B cell (primary cell): ENCODE measurements at regions not wholly inside any gene's neighbourhood (a gene's known extent, or its start where the extent isn't known, plus 50 kb on each side); places are given as distances from the start of the nearest gene placed in this dataset.

Experiments used
- ATAC-seq: fragments of 200-7000 bp; cut with Tn5 transposase; one replicate; pipeline ENCODE4 v1.10.0; 2021; ENCODE audit warnings: low read depth, mild to moderate bottlenecking, moderate number of reproducible peaks, moderate library complexity
- CTCF ChIA-PET: fragments of 350-600 bp; sonication (Branson Sonifier 250); formaldehyde crosslinking; loops from one replicate; lab custom pipeline; 2021; ENCODE audit warnings: antibody characterized with exemption, inconsistent platforms; lab: Charles Lee
- POLR2A ChIA-PET: fragments of 350-600 bp; sonication (Branson Sonifier 250); formaldehyde crosslinking; loops from one replicate; lab custom pipeline; 2021; ENCODE audit warnings: antibody characterized with exemption; lab: Charles Lee
- DNase-seq: peaks from one replicate; pipeline ENCODE4 v3.0.0; 2013
- H2AFZ ChIP-seq: 2 replicates; pipeline ENCODE4 v1.6.1; 2012; ENCODE audit warnings: mild to moderate bottlenecking, low read depth, low read length; ENCODE audit not compliant: insufficient read depth, poor library complexity, severe bottlenecking
- H3K27ac ChIP-seq, 2 donors: 1 replicate in 1 of 2; 2 replicates in 1 of 2; pipeline ENCODE4 v1.5.1; 2012 to 2013; ENCODE audit warnings: low read length in 2 of 2, mild to moderate bottlenecking in 2 of 2, moderate library complexity in 1 of 2
- H3K27me3 ChIP-seq, 4 experiments: fragments of 200-600 bp in 1 of 4; sonication (generic) in 1 of 4; replicated peaks in 1 of 4; 1 replicate in 2 of 4; 2 replicates in 2 of 4; pipeline versions ENCODE4 v1.6.1 to v1.7.0; 2013 to 2016; ENCODE audit warnings: low read length in 3 of 4, mild to moderate bottlenecking in 2 of 4, mixed read lengths in 1 of 4, moderate library complexity in 1 of 4; ENCODE audit not compliant: insufficient read depth in 4 of 4, control insufficient read depth in 3 of 4; ENCODE audit errors: control extremely low read depth in 1 of 4
- H3K36me3 ChIP-seq, 2 experiments: replicated peaks in 1 of 2; 1 replicate in 1 of 2; 2 replicates in 1 of 2; pipeline versions ENCODE4 v1.6.1 to v1.7.1; 2013; ENCODE audit warnings: low read length in 1 of 2; ENCODE audit not compliant: insufficient read depth in 2 of 2, control insufficient read depth in 1 of 2; ENCODE audit errors: control extremely low read depth in 1 of 2, extremely low read depth in 1 of 2
- H3K4me1 ChIP-seq, 2 donors: fragments of 200-600 bp in 1 of 2; sonication (generic) in 1 of 2; 1 replicate in 1 of 2; 2 replicates in 1 of 2; pipeline versions ENCODE4 v1.5.1 to v1.6.1; 2013 to 2017; ENCODE audit warnings: low read length in 2 of 2; ENCODE audit not compliant: control insufficient read depth in 2 of 2, insufficient read depth in 2 of 2
- H3K4me2 ChIP-seq: replicated peaks from 2 replicates; pipeline ENCODE3; 2012; ENCODE audit warnings: mild to moderate bottlenecking, low read depth, low read length; ENCODE audit not compliant: poor library complexity, severe bottlenecking
- H3K4me3 ChIP-seq, 5 experiments: fragments of 200-600 bp in 1 of 5; sonication (generic) in 1 of 5; 1 replicate in 3 of 5; 2 replicates in 2 of 5; pipeline versions ENCODE4 v1.5.1 to v1.7.0; 2011 to 2016; ENCODE audit warnings: low read length in 4 of 5, mild to moderate bottlenecking in 4 of 5, low read depth in 2 of 5, control low read depth in 1 of 5, moderate library complexity in 1 of 5; ENCODE audit not compliant: insufficient read depth in 1 of 5; ENCODE audit errors: control extremely low read depth in 1 of 5, extremely low read depth in 1 of 5
- H3K79me2 ChIP-seq: fragments of 200-600 bp; sonication (generic); one replicate; pipeline ENCODE4 v1.6.0; 2016; ENCODE audit warnings: low read length; ENCODE audit not compliant: control insufficient read depth, insufficient read depth
- H3K9ac ChIP-seq: fragments of 200-600 bp; sonication (generic); 2 replicates; pipeline ENCODE4 v1.6.1; 2017; ENCODE audit warnings: mild to moderate bottlenecking, low read length, moderate library complexity
- H3K9me3 ChIP-seq, 3 donors: one replicate each; pipeline versions ENCODE4 v1.6.1 to v1.7.1; 2013; ENCODE audit warnings: low read length in 2 of 3; ENCODE audit not compliant: control insufficient read depth in 2 of 3, insufficient read depth in 1 of 3; ENCODE audit errors: control extremely low read depth in 1 of 3
- H4K20me1 ChIP-seq: 2 replicates; pipeline ENCODE4 v1.6.0; 2012; ENCODE audit warnings: mild to moderate bottlenecking, low read length; ENCODE audit not compliant: insufficient read depth, control insufficient read depth, poor library complexity, severe bottlenecking
- H3K27ac Mint-ChIP-seq: one replicate; pipeline ENCODE4 v1.8.0; 2021; ENCODE audit warnings: mixed read lengths
- H3K27me3 Mint-ChIP-seq: one replicate; pipeline ENCODE4 v1.8.0; 2021; ENCODE audit warnings: mixed read lengths
- H3K4me1 Mint-ChIP-seq: one replicate; pipeline ENCODE4 v1.8.0; 2021; ENCODE audit warnings: mixed read lengths
- H3K4me3 Mint-ChIP-seq: one replicate; pipeline ENCODE4 v1.8.0; 2021; ENCODE audit warnings: mixed read lengths
- H3K9me3 Mint-ChIP-seq: one replicate; pipeline ENCODE4 v1.8.0; 2022; ENCODE audit warnings: mixed read lengths; ENCODE audit not compliant: insufficient read depth
- EZH2 ChIP-seq: IDR thresholded peaks from 2 replicates; pipeline ENCODE4 v1.6.1; 2012; ENCODE audit warnings: borderline replicate concordance, low read depth, mild to moderate bottlenecking, moderate library complexity, low read length; ENCODE audit not compliant: insufficient read depth, poor library complexity, severe bottlenecking
- WGBS: methylation state at CpG from one replicate; pipeline ENCODE4 v1.1.5; 2013; ENCODE audit warnings: missing lambda C conversion rate; ENCODE audit not compliant: insufficient coverage; 5-methylcytosine and 5-hydroxymethylcytosine counted together
- intact Hi-C: fragments of 100-400 bp; cut with micrococcal nuclease; formaldehyde crosslinking; loops from one replicate; pipeline ENCODE4 v1.10.0; 2022
- TF ChIP-seq, protein P1 (sequence below): fragments of 200-600 bp; IDR thresholded peaks from one replicate; pipeline ENCODE4 v1.8.0; 2022; ENCODE audit warnings: antibody characterized with exemption, mild to moderate bottlenecking

DNA sequence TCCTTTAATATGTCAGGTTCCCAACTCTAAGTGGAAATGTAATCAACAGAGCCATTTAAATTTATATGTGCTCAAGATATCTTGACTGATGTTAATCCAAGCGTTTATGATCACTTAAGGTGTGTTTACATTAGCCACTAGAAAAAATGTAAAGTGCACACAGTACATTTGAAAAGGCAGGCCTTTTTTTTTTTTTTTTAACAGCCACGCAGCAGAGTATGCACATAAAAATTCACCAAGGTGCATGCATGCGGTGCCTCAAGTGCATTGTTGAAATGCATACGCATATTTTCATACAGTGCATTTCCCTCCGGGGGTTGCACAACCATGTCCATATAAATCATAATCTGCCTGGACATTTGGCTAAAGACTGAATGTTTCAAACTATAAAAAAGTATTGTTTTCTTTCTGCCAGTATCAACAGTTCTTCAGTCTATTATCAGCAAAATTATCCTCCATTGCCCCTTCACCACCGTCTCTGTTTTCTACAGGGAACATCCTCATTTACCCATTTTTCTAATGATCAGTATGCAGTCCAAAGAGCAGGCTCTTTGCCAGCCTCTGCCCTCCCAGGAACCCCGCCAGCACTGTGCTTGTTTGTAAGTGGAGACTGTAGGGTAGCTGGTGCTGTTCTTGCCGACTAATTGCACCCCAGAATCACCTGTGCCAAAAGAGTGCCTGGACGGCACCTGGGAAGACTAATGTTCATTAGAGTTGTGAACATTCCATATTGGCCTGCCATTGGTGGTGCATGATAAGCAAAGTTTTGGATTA is 611.2 kb upstream of the CFAP20DC start:
- Histone ChIP-seq H2AFZ (no peak overlapping the region), H3K4me2 (no peak overlapping the region), H3K36me3 (no peaks in the 10 kb centered on the region), H3K9me3 (no peaks in the 10 kb centered on the region), H3K9ac (no peak overlapping the region), H3K27me3 (no peaks in the 10 kb centered on the region), H3K4me1 (no peaks in the 10 kb centered on the region), H3K27ac (no peak overlapping the region), H3K4me3 (no peak overlapping the region), H4K20me1 (no peaks in the 10 kb centered on the region), H3K79me2 (no peaks in the 10 kb centered on the region)
- DNase-seq (no peak), ATAC-seq (no peak)
- intact Hi-C loops, result no loop called here
- Mint-ChIP-seq H3K27me3 (peaks cover 8% of the 10 kb centered on the region), H3K27ac (no peak overlapping the region), H3K4me3 (no peak overlapping the region), H3K4me1 (no peaks in the 10 kb centered on the region), H3K9me3 (no peaks in the 10 kb centered on the region)
- TF ChIP-seq EZH2, result no peak
- TF ChIP-seq, protein P1, sequence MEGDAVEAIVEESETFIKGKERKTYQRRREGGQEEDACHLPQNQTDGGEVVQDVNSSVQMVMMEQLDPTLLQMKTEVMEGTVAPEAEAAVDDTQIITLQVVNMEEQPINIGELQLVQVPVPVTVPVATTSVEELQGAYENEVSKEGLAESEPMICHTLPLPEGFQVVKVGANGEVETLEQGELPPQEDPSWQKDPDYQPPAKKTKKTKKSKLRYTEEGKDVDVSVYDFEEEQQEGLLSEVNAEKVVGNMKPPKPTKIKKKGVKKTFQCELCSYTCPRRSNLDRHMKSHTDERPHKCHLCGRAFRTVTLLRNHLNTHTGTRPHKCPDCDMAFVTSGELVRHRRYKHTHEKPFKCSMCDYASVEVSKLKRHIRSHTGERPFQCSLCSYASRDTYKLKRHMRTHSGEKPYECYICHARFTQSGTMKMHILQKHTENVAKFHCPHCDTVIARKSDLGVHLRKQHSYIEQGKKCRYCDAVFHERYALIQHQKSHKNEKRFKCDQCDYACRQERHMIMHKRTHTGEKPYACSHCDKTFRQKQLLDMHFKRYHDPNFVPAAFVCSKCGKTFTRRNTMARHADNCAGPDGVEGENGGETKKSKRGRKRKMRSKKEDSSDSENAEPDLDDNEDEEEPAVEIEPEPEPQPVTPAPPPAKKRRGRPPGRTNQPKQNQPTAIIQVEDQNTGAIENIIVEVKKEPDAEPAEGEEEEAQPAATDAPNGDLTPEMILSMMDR, result no peak
- ChIA-PET POLR2A (no interaction called here), CTCF (no interaction called here)
- 100% methylated on average over 5 of the region's 9 CpGs for WGBS

DNA sequence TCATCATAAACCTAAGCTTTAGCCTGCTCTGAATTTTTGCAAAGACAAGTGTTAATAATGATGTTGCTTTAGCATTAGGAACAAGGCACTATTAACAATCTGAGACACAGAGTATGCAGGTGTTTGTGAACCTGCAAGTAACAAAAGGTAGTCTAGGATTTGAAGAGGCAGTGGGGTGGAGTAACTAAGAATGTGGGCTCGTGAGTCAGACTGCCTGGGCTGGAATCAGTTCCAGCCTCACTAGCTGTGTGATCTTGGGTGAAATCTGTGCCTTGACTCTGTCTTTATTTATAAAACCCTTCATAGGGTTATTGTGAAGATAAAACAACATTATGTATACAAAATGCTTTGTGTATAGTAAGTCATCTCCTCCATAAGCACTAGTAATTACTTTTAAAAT is 610.6 kb upstream of the CFAP20DC start:
- ChIA-PET CTCF (no interaction called here), POLR2A (no interaction called here)
- Histone ChIP-seq H3K9me3 (no peaks in the 10 kb centered on the region), H3K27me3 (no peaks in the 10 kb centered on the region), H3K27ac (no peak overlapping the region), H3K79me2 (no peaks in the 10 kb centered on the region), H2AFZ (no peak overlapping the region), H3K4me3 (no peak overlapping the region), H3K9ac (no peak overlapping the region), H4K20me1 (no peaks in the 10 kb centered on the region), H3K36me3 (no peaks in the 10 kb centered on the region), H3K4me2 (no peak overlapping the region), H3K4me1 (no peaks in the 10 kb centered on the region)
- H3K4me3 Mint-ChIP-seq, result no peak overlapping the region
- intact Hi-C loops, result no loop called here
- TF ChIP-seq, protein P1, result no peak
- no peak for TF ChIP-seq EZH2
- DNase-seq, result no peak
- no peak overlapping the region for H3K27ac Mint-ChIP-seq
- no peaks in the 10 kb centered on the region for H3K4me1 Mint-ChIP-seq
- WGBS, result 83% methylated on average over 1 of the region's 1 CpG
- H3K27me3 Mint-ChIP-seq, result peaks cover 8% of the 10 kb centered on the region
- no peaks in the 10 kb centered on the region for H3K9me3 Mint-ChIP-seq
- ATAC-seq, result no peak
